Epithelial cell of esophagus (primary cell): ENCODE measurements at regions not wholly inside any gene's neighbourhood (a gene's known extent, or its start where the extent isn't known, plus 50 kb on each side); places are given as distances from the start of the nearest gene placed in this dataset.

Source experiments
- DNase-seq: peaks from one replicate; pipeline ENCODE4 v3.0.0; 2010; ENCODE audit warnings: low read depth
- H3K4me3 ChIP-seq: 2 replicates; pipeline ENCODE4 v1.5.1; 2011; ENCODE audit warnings: mild to moderate bottlenecking, low read length, control low read depth
- CTCF ChIP-seq: IDR thresholded peaks from 2 replicates; pipeline ENCODE4 v1.5.1; 2011; ENCODE audit warnings: low read depth, mild to moderate bottlenecking, low read length, control low read depth, inconsistent platforms; ENCODE audit not compliant: insufficient read depth; ENCODE audit errors: missing control alignments

- DNase-seq: no peak
- no peak overlapping the region for H3K4me3 ChIP-seq
- TF ChIP-seq CTCF: no peak
These were observed 132.9 kb downstream of the DICER1 start for GRCh38 chr14:95024380-95024779.

- no peak overlapping the region for H3K4me3 ChIP-seq
- no peak for DNase-seq
- TF ChIP-seq CTCF: no peak
These were observed 133.4 kb downstream of the DICER1 start for GRCh38 chr14:95023886-95024285.

GRCh38 chr14:95023115-95023514, 134.2 kb downstream of the DICER1 start:
- no peak for DNase-seq
- no peak for TF ChIP-seq CTCF
- H3K4me3 ChIP-seq: no peak overlapping the region

- no peak for DNase-seq
- H3K4me3 ChIP-seq: no peak overlapping the region
- TF ChIP-seq CTCF: no peak
These were observed 135.7 kb downstream of the DICER1 start for GRCh38 chr14:95021588-95021987.

- no peak overlapping the region for H3K4me3 ChIP-seq
- no peak for TF ChIP-seq CTCF
- no peak for DNase-seq
These were observed 138.5 kb downstream of the DICER1 start for GRCh38 chr14:95018821-95019220.

- no peak for DNase-seq
- TF ChIP-seq CTCF: no peak
- no peak overlapping the region for H3K4me3 ChIP-seq
These were observed 142.3 kb downstream of the DICER1 start for GRCh38 chr14:95015046-95015445.

- TF ChIP-seq CTCF: no peak
- no peak for DNase-seq
- no peak overlapping the region for H3K4me3 ChIP-seq
These were observed 143.3 kb downstream of the DICER1 start for GRCh38 chr14:95014036-95014435.
